Neural cell (in vitro differentiated cells): ENCODE measurements at regions not wholly inside any gene's neighbourhood (a gene's known extent, or its start where the extent isn't known, plus 50 kb on each side); places are given as distances from the start of the nearest gene placed in this dataset.

ENCODE experiments used
- H2AFZ ChIP-seq: fragments of 200-600, 300-800 bp; sonication (generic), shearing (Covaris generic); 2 replicates; pipeline ENCODE4 v1.6.0; 2014; ENCODE audit warnings: low read depth, mild to moderate bottlenecking, antibody characterized with exemption, low read length, moderate library complexity
- H3F3A ChIP-seq: fragments of 200-600 bp; shearing (Covaris generic); 2 replicates; pipeline ENCODE4 v1.6.1; 2016; ENCODE audit warnings: mild to moderate bottlenecking, moderate library complexity, mixed read lengths, antibody characterized with exemption, low read length; ENCODE audit not compliant: insufficient read depth, poor library complexity, severe bottlenecking
- H3K27ac ChIP-seq: fragments of 200-600, 300-800 bp; sonication (generic), shearing (Covaris generic); 2 replicates; pipeline ENCODE4 v1.5.1; 2014; ENCODE audit warnings: mild to moderate bottlenecking, low read length, moderate library complexity
- H3K27me3 ChIP-seq: fragments of 300-800, 200-600 bp; sonication (generic), shearing (Covaris generic); 2 replicates; pipeline ENCODE4 v1.6.0; 2014; ENCODE audit warnings: mild to moderate bottlenecking, low read depth, low read length, moderate library complexity; ENCODE audit not compliant: insufficient read depth
- H3K36me3 ChIP-seq: fragments of 300-800, 200-600 bp; sonication (generic), shearing (Covaris generic); 2 replicates; pipeline ENCODE4 v1.5.1; 2014; ENCODE audit warnings: mild to moderate bottlenecking, antibody characterized with exemption, low read length, moderate library complexity; ENCODE audit not compliant: insufficient read depth
- H3K4me2 ChIP-seq: fragments of 300-800, 200-600 bp; sonication (generic), shearing (Covaris generic); 2 replicates; pipeline ENCODE4 v1.6.0; 2014; ENCODE audit warnings: mild to moderate bottlenecking, low read length
- H3K4me3 ChIP-seq: fragments of 300-800, 200-600 bp; sonication (generic), shearing (Covaris generic); 2 replicates; pipeline ENCODE4 v1.5.1; 2014; ENCODE audit warnings: mild to moderate bottlenecking, low read length, moderate library complexity
- H3K79me2 ChIP-seq: fragments of 200-600 bp; shearing (Covaris generic); replicated peaks from 2 replicates; pipeline ENCODE4 v1.6.0; 2014; ENCODE audit warnings: mild to moderate bottlenecking, low read length, moderate library complexity; ENCODE audit not compliant: insufficient read depth
- H3K9ac ChIP-seq: fragments of 300-800, 200-600 bp; sonication (generic), shearing (Covaris generic); 2 replicates; pipeline ENCODE4 v1.6.1; 2016; ENCODE audit warnings: mild to moderate bottlenecking, low read length, mixed read lengths
- H3K9me2 ChIP-seq: fragments of 200-600 bp; shearing (Covaris generic); 2 replicates; pipeline ENCODE4 v1.6.1; 2016; ENCODE audit warnings: mild to moderate bottlenecking, low read length, mixed read lengths; ENCODE audit not compliant: insufficient read depth
- H3K9me3 ChIP-seq: fragments of 200-600, 300-800 bp; sonication (generic), shearing (Covaris generic); 2 replicates; pipeline ENCODE4 v1.6.1; 2016; ENCODE audit warnings: mild to moderate bottlenecking, mixed run types, low read length, moderate library complexity, mixed read lengths
- H4K20me1 ChIP-seq: fragments of 200-600 bp; shearing (Covaris generic); 2 replicates; pipeline ENCODE4 v1.6.1; 2016; ENCODE audit warnings: mild to moderate bottlenecking, mixed run types; ENCODE audit not compliant: insufficient read depth
- CTCF ChIP-seq: fragments of 450-650 bp; IDR thresholded peaks from 2 replicates; pipeline ENCODE4 v1.5.1; 2014; ENCODE audit warnings: antibody characterized with exemption, mild to moderate bottlenecking, moderate library complexity; ENCODE audit not compliant: poor library complexity, severe bottlenecking
- EP300 ChIP-seq: fragments of 450-650 bp; conservative IDR thresholded peaks from 2 replicates; pipeline ENCODE4 v1.6.1; 2014; ENCODE audit warnings: antibody characterized with exemption, mild to moderate bottlenecking, moderate library complexity; ENCODE audit not compliant: poor library complexity, severe bottlenecking
- EZH2 ChIP-seq: fragments of 200-600, 300-800 bp; shearing (Covaris generic), sonication (generic); IDR thresholded peaks from 2 replicates; pipeline ENCODE4 v1.6.1; 2014; ENCODE audit warnings: antibody characterized with exemption, low read length, borderline replicate concordance, mild to moderate bottlenecking; ENCODE audit not compliant: insufficient read depth, poor library complexity, severe bottlenecking
- MXI1 ChIP-seq: fragments of 450-650 bp; conservative IDR thresholded peaks from 2 replicates; pipeline ENCODE4 v1.6.1; 2014; ENCODE audit warnings: antibody characterized with exemption, mild to moderate bottlenecking; ENCODE audit not compliant: poor library complexity, severe bottlenecking
- POLR2AphosphoS5 ChIP-seq: IDR thresholded peaks from 2 replicates; pipeline ENCODE4 v1.6.1; 2012
- RAD21 ChIP-seq: fragments of 450-650 bp; conservative IDR thresholded peaks from 2 replicates; pipeline ENCODE4 v1.6.1; 2014; ENCODE audit warnings: antibody characterized with exemption, mild to moderate bottlenecking, moderate library complexity
- SMC3 ChIP-seq: fragments of 450-650 bp; conservative IDR thresholded peaks from 2 replicates; pipeline ENCODE4 v1.6.1; 2014; ENCODE audit warnings: antibody characterized with exemption, mild to moderate bottlenecking, moderate library complexity; ENCODE audit not compliant: poor library complexity
- TAF1 ChIP-seq: IDR thresholded peaks from 2 replicates; pipeline ENCODE4 v1.6.1; 2012; ENCODE audit warnings: low read depth
- TF ChIP-seq, protein P1 (sequence below): IDR thresholded peaks from 2 replicates; pipeline ENCODE4 v1.6.1; 2012; ENCODE audit warnings: borderline replicate concordance

DNA sequence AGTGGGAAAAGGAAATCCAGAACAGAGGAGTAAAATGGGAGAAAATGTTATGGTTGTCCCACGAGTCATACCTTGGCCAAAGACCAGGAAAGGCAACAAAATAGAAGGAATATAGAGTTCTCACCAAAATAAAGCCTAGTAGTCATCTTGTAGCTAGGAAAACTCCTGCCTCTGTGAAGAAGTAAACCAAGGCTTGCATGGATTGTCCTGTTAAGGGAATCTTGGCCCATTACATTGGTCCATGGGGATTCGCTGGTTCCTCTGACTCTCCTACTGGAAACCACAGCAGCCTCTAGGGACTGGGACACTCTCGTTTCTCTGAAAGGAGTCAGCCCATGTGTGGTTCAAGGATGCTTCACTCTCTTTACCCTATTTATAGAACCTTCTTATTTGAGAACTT is 62.9 kb upstream of the FNDC3B start:
- Histone ChIP-seq H3K27ac (no peak overlapping the region), H3K4me3 (no peak overlapping the region), H3K4me2 (no peak overlapping the region), H3K9ac (no peak overlapping the region), H2AFZ (no peak overlapping the region), H4K20me1 (no peaks in the 10 kb centered on the region), H3K9me2 (no peaks in the 10 kb centered on the region), H3K27me3 (no peaks in the 10 kb centered on the region), H3K79me2 (no peaks in the 10 kb centered on the region), H3F3A (no peaks in the 10 kb centered on the region), H3K9me3 (no peaks in the 10 kb centered on the region), H3K36me3 (no peaks in the 10 kb centered on the region)
- TF ChIP-seq EZH2, result no peak
- TF ChIP-seq MXI1, result no peak
- TF ChIP-seq EP300, result no peak
- no peak for TF ChIP-seq SMC3
- TF ChIP-seq TAF1, result no peak
- TF ChIP-seq CTCF, result no peak
- TF ChIP-seq RAD21, result no peak
- TF ChIP-seq POLR2AphosphoS5, result no peak
- TF ChIP-seq, protein P1, sequence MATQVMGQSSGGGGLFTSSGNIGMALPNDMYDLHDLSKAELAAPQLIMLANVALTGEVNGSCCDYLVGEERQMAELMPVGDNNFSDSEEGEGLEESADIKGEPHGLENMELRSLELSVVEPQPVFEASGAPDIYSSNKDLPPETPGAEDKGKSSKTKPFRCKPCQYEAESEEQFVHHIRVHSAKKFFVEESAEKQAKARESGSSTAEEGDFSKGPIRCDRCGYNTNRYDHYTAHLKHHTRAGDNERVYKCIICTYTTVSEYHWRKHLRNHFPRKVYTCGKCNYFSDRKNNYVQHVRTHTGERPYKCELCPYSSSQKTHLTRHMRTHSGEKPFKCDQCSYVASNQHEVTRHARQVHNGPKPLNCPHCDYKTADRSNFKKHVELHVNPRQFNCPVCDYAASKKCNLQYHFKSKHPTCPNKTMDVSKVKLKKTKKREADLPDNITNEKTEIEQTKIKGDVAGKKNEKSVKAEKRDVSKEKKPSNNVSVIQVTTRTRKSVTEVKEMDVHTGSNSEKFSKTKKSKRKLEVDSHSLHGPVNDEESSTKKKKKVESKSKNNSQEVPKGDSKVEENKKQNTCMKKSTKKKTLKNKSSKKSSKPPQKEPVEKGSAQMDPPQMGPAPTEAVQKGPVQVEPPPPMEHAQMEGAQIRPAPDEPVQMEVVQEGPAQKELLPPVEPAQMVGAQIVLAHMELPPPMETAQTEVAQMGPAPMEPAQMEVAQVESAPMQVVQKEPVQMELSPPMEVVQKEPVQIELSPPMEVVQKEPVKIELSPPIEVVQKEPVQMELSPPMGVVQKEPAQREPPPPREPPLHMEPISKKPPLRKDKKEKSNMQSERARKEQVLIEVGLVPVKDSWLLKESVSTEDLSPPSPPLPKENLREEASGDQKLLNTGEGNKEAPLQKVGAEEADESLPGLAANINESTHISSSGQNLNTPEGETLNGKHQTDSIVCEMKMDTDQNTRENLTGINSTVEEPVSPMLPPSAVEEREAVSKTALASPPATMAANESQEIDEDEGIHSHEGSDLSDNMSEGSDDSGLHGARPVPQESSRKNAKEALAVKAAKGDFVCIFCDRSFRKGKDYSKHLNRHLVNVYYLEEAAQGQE, result no peak

GRCh38 chr3:171977441-171977840 is 61.9 kb upstream of the FNDC3B start:
- Histone ChIP-seq H3F3A (no peaks in the 10 kb centered on the region), H4K20me1 (no peaks in the 10 kb centered on the region), H3K27ac (no peak overlapping the region), H3K4me2 (no peak overlapping the region), H3K9me2 (no peaks in the 10 kb centered on the region), H2AFZ (no peak overlapping the region), H3K36me3 (no peaks in the 10 kb centered on the region), H3K9ac (no peak overlapping the region), H3K9me3 (no peaks in the 10 kb centered on the region), H3K4me3 (no peak overlapping the region), H3K79me2 (no peaks in the 10 kb centered on the region), H3K27me3 (no peaks in the 10 kb centered on the region)
- TF ChIP-seq EP300 (no peak), MXI1 (no peak), EZH2 (no peak), CTCF (no peak), SMC3 (no peak), RAD21 (no peak), POLR2AphosphoS5 (no peak), TAF1 (no peak)
- TF ChIP-seq, protein P1, result no peak
